HepG2 (cell line): ENCODE measurements at regions not wholly inside any gene's neighbourhood (a gene's known extent, or its start where the extent isn't known, plus 50 kb on each side); places are given as distances from the start of the nearest gene placed in this dataset.

ENCODE experiments used
- ATAC-seq: fragments of 200-7000 bp; cut with Tn5 transposase; 3 replicates; pipeline ENCODE4 v1.9.1; 2020; ENCODE audit warnings: mild to moderate bottlenecking, moderate library complexity
- BruUV-seq: library from RNA; stranded (reverse); fragments of 400-500 nt; replicated peaks from 2 replicates; lab custom pipeline; 2021; lab: Mats Ljungman, UMichigan
- CTCF ChIA-PET: fragments of 300-600 bp; formaldehyde crosslinking; extraction: SDS; loops from one replicate; lab custom pipeline; 2021; ENCODE audit warnings: low total read pairs, inconsistent platforms, low intra/inter-chr PET ratio; lab: Yijun Ruan, JAX
- POLR2A ChIA-PET: fragments of 350-600 bp; sonication (Branson Sonifier 250); formaldehyde crosslinking; loops from one replicate; lab custom pipeline; 2020; ENCODE audit warnings: antibody characterized with exemption, inconsistent platforms; lab: Yijun Ruan, JAX
- DNase-seq: peaks from one replicate; pipeline ENCODE4 v3.0.0-alpha.2; 2015; ENCODE audit warnings: low spot score
- FAIRE-seq: peaks from 3 replicates; lab custom pipeline; 2011; peaks lifted over from hg19 to GRCh38; lab: Jason Lieb, UNC
- H2AFZ ChIP-seq: one replicate; pipeline ENCODE4 v1.6.1; 2011; ENCODE audit warnings: low read length, inconsistent platforms
- H3K27ac ChIP-seq: fragments of 300-600 bp; 3 replicates; pipeline ENCODE4 v1.8.0; 2011; ENCODE audit warnings: mixed run types, mild to moderate bottlenecking, mixed read lengths, low read length, inconsistent platforms; ENCODE audit not compliant: insufficient read depth; ENCODE audit errors: extremely low read length
- H3K27me3 ChIP-seq, 2 experiments: fragments of 200-600 bp in 1 of 2; 2 replicates in 1 of 2; 3 replicates in 1 of 2; pipeline versions ENCODE4 v1.6.0 to v1.8.0; 2011; ENCODE audit warnings: low read length in 2 of 2, mild to moderate bottlenecking in 2 of 2, moderate library complexity in 2 of 2, inconsistent platforms in 1 of 2; ENCODE audit not compliant: insufficient read depth in 2 of 2, control insufficient read depth in 1 of 2
- H3K36me3 ChIP-seq, 2 experiments: fragments of 200-600 bp in 1 of 2; replicated peaks in 1 of 2; 2 replicates in 1 of 2; 3 replicates in 1 of 2; pipeline versions ENCODE4 v1.5.1 to v1.8.0; 2011; ENCODE audit warnings: low read length in 2 of 2, inconsistent platforms in 1 of 2; ENCODE audit not compliant: insufficient read depth in 2 of 2, control insufficient read depth in 1 of 2
- H3K4me1 ChIP-seq: 2 replicates; pipeline ENCODE4 v1.5.1; 2012; ENCODE audit warnings: low read length, inconsistent platforms; ENCODE audit not compliant: insufficient read depth
- H3K4me2 ChIP-seq: 2 replicates; pipeline ENCODE4 v1.6.0; 2011; ENCODE audit warnings: low read depth, low read length, inconsistent platforms
- H3K4me3 ChIP-seq, 3 experiments: fragments of 200-600 bp in 1 of 3; sonication (generic), shearing (Covaris generic) in 1 of 3; replicated peaks in 1 of 3; 2 replicates each; pipeline ENCODE4 v1.5.1; 2011 to 2016; ENCODE audit warnings: low read length in 3 of 3, inconsistent platforms in 2 of 3, low read depth in 2 of 3, mild to moderate bottlenecking in 2 of 3, control low read depth in 1 of 3, mixed read lengths in 1 of 3; ENCODE audit not compliant: insufficient read depth in 1 of 3
- H3K79me2 ChIP-seq: one replicate; pipeline ENCODE4 v1.6.1; 2011; ENCODE audit warnings: low read length, inconsistent platforms; ENCODE audit not compliant: insufficient read depth
- H3K9ac ChIP-seq: 2 replicates; pipeline ENCODE4 v1.6.0; 2011; ENCODE audit warnings: mild to moderate bottlenecking, low read depth, low read length, inconsistent platforms; ENCODE audit not compliant: insufficient read depth
- H3K9me3 ChIP-seq: 2 replicates; pipeline ENCODE4 v1.5.1; 2012; ENCODE audit warnings: mild to moderate bottlenecking, low read length
- H4K20me1 ChIP-seq: 2 replicates; pipeline ENCODE4 v1.6.0; 2011; ENCODE audit warnings: inconsistent platforms, mild to moderate bottlenecking, low read length, moderate library complexity; ENCODE audit not compliant: insufficient read depth
- CEBPB ChIP-seq: IDR thresholded peaks from 2 replicates; pipeline ENCODE4 v1.6.1; 2011; ENCODE audit warnings: low read depth, low read length, improper control_type of control experiment, borderline replicate concordance
- FOSL1 ChIP-seq: sonication (generic); formaldehyde crosslinking; IDR thresholded peaks from 2 replicates; pipeline ENCODE4 v1.9.0; 2021; ENCODE audit warnings: missing genetic modification reagents, borderline replicate concordance
- FOXM1 ChIP-seq: sonication (generic); formaldehyde crosslinking; IDR thresholded peaks from 2 replicates; pipeline ENCODE4 v1.5.0; 2020; ENCODE audit warnings: missing genetic modification reagents
- HDAC2 ChIP-seq: sonication (generic); formaldehyde crosslinking; IDR thresholded peaks from 2 replicates; pipeline ENCODE4 v1.4.0; 2020; ENCODE audit warnings: missing genetic modification reagents
- IKZF1 ChIP-seq: fragments of 450-650 bp; IDR thresholded peaks from 2 replicates; pipeline ENCODE4 v1.7.1; 2016
- NPAS2 ChIP-seq: sonication (generic); formaldehyde crosslinking; IDR thresholded peaks from 2 replicates; pipeline ENCODE4 v1.8.0; 2022; ENCODE audit warnings: mild to moderate bottlenecking, missing genetic modification reagents, borderline replicate concordance
- RBAK ChIP-seq: sonication (generic); formaldehyde crosslinking; IDR thresholded peaks from 2 replicates; pipeline ENCODE4 v1.5.1; 2020; ENCODE audit warnings: mild to moderate bottlenecking, missing genetic modification reagents
- ZNF550 ChIP-seq: sonication (generic); formaldehyde crosslinking; IDR thresholded peaks from 2 replicates; pipeline ENCODE4 v1.4.0; 2020; ENCODE audit warnings: mild to moderate bottlenecking, missing genetic modification reagents, borderline replicate concordance
- ZNF570 ChIP-seq: sonication (generic); formaldehyde crosslinking; IDR thresholded peaks from 2 replicates; pipeline ENCODE4 v1.4.0; 2020; ENCODE audit warnings: mild to moderate bottlenecking, missing genetic modification reagents, borderline replicate concordance
- WGBS: methylation state at CpG from one replicate; pipeline ENCODE4 v1.1.6; 2017; ENCODE audit warnings: low lambda C conversion rate; 5-methylcytosine and 5-hydroxymethylcytosine counted together
- in situ Hi-C: cut with HindIII; loops from 2 replicates; pipeline ENCODE4 v1.10.0; 2017; ENCODE audit warnings: low pct_unique_long_range_greater_than_20kb; ENCODE audit not compliant: extremely low pct_ligation_motif_present
- intact Hi-C: fragments of 100-400 bp; cut with micrococcal nuclease; formaldehyde crosslinking; loops from one replicate; pipeline ENCODE4 v1.10.0; 2022; ENCODE audit not compliant: unreplicated experiment
- TF ChIP-seq, protein P1 (sequence below): sonication (generic); formaldehyde crosslinking; IDR thresholded peaks from 2 replicates; pipeline ENCODE4 v1.8.1; 2023; ENCODE audit warnings: mild to moderate bottlenecking, missing genetic modification reagents
- TF ChIP-seq, protein P2 (sequence below): sonication (generic); formaldehyde crosslinking; IDR thresholded peaks from 2 replicates; pipeline ENCODE4 v1.5.0; 2020; ENCODE audit warnings: missing genetic modification reagents

DNA sequence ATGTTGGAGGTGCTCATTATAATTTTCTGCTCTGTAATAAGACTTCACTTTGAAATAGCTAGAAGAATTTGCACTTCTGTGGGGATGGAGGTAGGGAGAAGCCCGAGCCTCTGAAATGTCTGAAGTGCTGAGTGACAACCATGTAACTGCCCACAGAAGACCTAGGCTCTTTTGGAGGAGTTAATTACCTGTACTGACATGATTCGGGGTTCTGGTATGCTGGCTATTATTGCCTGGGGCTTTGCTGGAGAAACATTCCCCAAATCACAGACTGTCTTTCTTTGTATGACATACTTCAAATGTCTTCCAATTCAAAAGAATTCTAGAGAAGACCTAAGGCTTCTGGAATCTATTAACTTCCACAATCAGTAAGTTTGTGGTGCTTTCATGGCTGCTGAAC lies 211.2 kb upstream of the POF1B start (continued):
- no peak for TF ChIP-seq FOSL1 (CRISPR knock-in tag)

DNA sequence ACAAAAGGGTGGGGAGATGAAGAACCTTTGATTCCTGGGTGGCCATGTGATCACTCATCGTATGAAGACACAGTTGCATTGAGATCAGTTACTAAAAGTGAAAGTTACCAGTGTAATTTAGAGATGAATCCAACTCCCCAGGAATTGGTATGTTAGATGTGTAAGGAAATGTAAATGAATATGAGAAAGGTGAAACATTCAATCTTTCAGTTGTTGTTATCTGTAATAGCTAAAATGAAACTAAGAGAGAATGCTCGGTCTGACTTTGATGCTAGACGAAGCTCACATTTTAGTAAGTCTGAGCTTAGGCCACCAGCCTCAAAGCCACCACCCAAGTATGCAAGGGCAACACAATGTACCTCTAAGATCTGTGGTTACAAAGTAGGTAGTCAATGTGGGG lies 194.3 kb upstream of the POF1B start:
- 0% methylated on average over 3 of the region's 3 CpGs for WGBS
- intact Hi-C loops: no loop called here

DNA sequence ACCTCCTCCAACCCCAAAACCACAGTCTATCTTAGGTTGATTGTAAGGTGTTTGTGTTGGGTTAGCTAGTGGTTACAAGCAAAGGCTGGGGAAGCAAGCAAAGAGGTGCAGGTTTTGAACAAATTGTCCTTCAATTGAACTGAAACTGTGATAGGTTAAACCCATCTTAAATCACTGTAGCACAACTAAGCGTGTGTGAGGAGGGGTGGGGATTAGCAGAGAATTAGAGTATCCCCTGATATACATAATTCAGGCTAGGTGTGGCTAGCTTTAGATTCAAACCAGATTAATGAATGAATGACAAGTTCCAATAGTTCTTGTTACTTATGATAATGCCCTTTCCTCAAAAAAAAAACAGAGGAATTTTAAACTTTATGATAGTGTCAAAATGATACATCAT lies 191.0 kb upstream of the POF1B start:
- Histone ChIP-seq H3K27ac (no peak overlapping the region), H3K27me3 (no peaks in the 10 kb centered on the region), H3K4me1 (no peaks in the 10 kb centered on the region), H3K9ac (no peak overlapping the region), H3K36me3 (no peaks in the 10 kb centered on the region), H4K20me1 (no peaks in the 10 kb centered on the region), H3K79me2 (no peaks in the 10 kb centered on the region), H3K9me3 (no peaks in the 10 kb centered on the region), H2AFZ (no peak overlapping the region), H3K4me2 (no peak overlapping the region), H3K4me3 (no peak overlapping the region)
- CTCF ChIA-PET: no interaction called here
- no peak for FAIRE-seq
- ATAC-seq: no peak
- intact Hi-C loops (no loop called here), in situ Hi-C loops (no loop called here)
- 0% methylated on average over 1 of the region's 1 CpG for WGBS
- POLR2A ChIA-PET: no interaction called here
- TF ChIP-seq ZNF550 (CRISPR knock-in tag): no peak
- TF ChIP-seq CEBPB: no peak
- TF ChIP-seq, protein P1, sequence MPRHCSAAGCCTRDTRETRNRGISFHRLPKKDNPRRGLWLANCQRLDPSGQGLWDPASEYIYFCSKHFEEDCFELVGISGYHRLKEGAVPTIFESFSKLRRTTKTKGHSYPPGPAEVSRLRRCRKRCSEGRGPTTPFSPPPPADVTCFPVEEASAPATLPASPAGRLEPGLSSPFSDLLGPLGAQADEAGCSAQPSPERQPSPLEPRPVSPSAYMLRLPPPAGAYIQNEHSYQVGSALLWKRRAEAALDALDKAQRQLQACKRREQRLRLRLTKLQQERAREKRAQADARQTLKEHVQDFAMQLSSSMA (CRISPR knock-in tag): no peak
- DNase-seq: no peak
- BruUV-seq: no TSS peak

More for the DNA sequence above, 194.3 kb upstream of the POF1B start:
- no peak for ATAC-seq
- Histone ChIP-seq H3K27ac (no peak overlapping the region), H3K9ac (no peak overlapping the region), H3K9me3 (no peaks in the 10 kb centered on the region), H2AFZ (no peak overlapping the region), H3K4me1 (no peaks in the 10 kb centered on the region), H3K79me2 (no peaks in the 10 kb centered on the region), H3K27me3 (no peaks in the 10 kb centered on the region), H3K4me3 (no peak overlapping the region), H3K4me2 (no peak overlapping the region), H3K36me3 (no peaks in the 10 kb centered on the region), H4K20me1 (no peaks in the 10 kb centered on the region)
- BruUV-seq: no TSS peak
- TF ChIP-seq ZNF570 (CRISPR knock-in tag) (no peak), FOXM1 (CRISPR knock-in tag) (no peak), NPAS2 (CRISPR knock-in tag) (no peak), HDAC2 (CRISPR knock-in tag) (no peak), RBAK (CRISPR knock-in tag) (no peak), IKZF1 (no peak)
- TF ChIP-seq, protein P2, sequence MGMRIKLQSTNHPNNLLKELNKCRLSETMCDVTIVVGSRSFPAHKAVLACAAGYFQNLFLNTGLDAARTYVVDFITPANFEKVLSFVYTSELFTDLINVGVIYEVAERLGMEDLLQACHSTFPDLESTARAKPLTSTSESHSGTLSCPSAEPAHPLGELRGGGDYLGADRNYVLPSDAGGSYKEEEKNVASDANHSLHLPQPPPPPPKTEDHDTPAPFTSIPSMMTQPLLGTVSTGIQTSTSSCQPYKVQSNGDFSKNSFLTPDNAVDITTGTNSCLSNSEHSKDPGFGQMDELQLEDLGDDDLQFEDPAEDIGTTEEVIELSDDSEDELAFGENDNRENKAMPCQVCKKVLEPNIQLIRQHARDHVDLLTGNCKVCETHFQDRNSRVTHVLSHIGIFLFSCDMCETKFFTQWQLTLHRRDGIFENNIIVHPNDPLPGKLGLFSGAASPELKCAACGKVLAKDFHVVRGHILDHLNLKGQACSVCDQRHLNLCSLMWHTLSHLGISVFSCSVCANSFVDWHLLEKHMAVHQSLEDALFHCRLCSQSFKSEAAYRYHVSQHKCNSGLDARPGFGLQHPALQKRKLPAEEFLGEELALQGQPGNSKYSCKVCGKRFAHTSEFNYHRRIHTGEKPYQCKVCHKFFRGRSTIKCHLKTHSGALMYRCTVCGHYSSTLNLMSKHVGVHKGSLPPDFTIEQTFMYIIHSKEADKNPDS: no peak
- in situ Hi-C loops: no loop called here
- no peak for DNase-seq
- ChIA-PET CTCF (no interaction called here), POLR2A (no interaction called here)
- no peak for FAIRE-seq
